SK-N-MC (cell line): ENCODE measurements at regions not wholly inside any gene's neighbourhood (a gene's known extent, or its start where the extent isn't known, plus 50 kb on each side); places are given as distances from the start of the nearest gene placed in this dataset.

Experiments used
- DNase-seq: peaks from one replicate; pipeline ENCODE4 v3.0.0-alpha.2; 2011; ENCODE audit warnings: low read depth, low spot score
- H3K27ac ChIP-seq: fragments of 200-600 bp; sonication (generic); 2 replicates; pipeline ENCODE4 v1.5.1; 2016; ENCODE audit warnings: mixed run types
- H3K36me3 ChIP-seq: fragments of 200-600 bp; sonication (generic); 2 replicates; pipeline ENCODE4 v1.6.1; 2017; ENCODE audit warnings: antibody characterized with exemption, low read length, mixed read lengths; ENCODE audit not compliant: insufficient read depth
- H3K4me3 ChIP-seq: fragments of 200-600 bp; sonication (generic); 2 replicates; pipeline ENCODE4 v1.5.1; 2016
- H3K9ac ChIP-seq: fragments of 200-600 bp; sonication (generic); 2 replicates; pipeline ENCODE4 v1.8.0; 2017; ENCODE audit warnings: mixed run types, mixed read lengths; ENCODE audit not compliant: insufficient read length
- H3K9me3 ChIP-seq: fragments of 200-600 bp; sonication (generic); 2 replicates; pipeline ENCODE4 v1.6.1; 2017; ENCODE audit warnings: low read depth, mild to moderate bottlenecking, antibody characterized with exemption, low read length, moderate library complexity, mixed read lengths
- EZH2 ChIP-seq: fragments of 200-600 bp; sonication (generic); IDR thresholded peaks from one replicate; pipeline ENCODE4 v1.6.1; 2017; ENCODE audit warnings: antibody characterized with exemption
- FOXP2 ChIP-seq: optimal IDR thresholded peaks from 2 replicates; pipeline ENCODE3; 2011; ENCODE audit warnings: mild to moderate bottlenecking, moderate library complexity; ENCODE audit not compliant: insufficient read depth; ENCODE audit errors: extremely low read length, control extremely low read depth
- POLR2AphosphoS5 ChIP-seq: IDR thresholded peaks from 2 replicates; pipeline ENCODE4 v1.6.1; 2012; ENCODE audit warnings: mild to moderate bottlenecking, low read depth, low read length, borderline replicate concordance

DNA sequence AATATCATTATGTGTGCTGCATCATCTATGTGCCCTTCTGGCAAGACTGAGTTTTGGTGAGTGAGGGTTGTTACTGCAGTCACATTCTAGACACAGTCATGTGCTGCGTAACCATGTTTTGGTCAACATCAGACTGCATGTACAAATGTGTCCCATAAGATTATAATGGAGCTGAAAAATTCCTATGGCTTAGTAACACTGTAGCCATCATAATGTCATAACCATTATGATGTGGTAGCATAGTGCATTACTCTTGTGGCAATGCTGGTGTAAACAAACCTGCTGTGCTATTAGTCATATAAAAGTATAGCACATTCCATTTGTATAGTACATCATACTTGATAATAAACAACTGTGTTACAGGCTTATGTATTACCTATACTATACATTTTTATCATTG, 198.1 kb upstream of the NUDT6 start:
- Histone ChIP-seq H3K36me3 (no peaks in the 10 kb centered on the region), H3K9me3 (no peaks in the 10 kb centered on the region), H3K27ac (no peak overlapping the region), H3K9ac (no peak overlapping the region), H3K4me3 (no peak overlapping the region)
- DNase-seq, result no peak
- TF ChIP-seq POLR2AphosphoS5 (no peak), FOXP2 (no peak), EZH2 (no peak)

DNA sequence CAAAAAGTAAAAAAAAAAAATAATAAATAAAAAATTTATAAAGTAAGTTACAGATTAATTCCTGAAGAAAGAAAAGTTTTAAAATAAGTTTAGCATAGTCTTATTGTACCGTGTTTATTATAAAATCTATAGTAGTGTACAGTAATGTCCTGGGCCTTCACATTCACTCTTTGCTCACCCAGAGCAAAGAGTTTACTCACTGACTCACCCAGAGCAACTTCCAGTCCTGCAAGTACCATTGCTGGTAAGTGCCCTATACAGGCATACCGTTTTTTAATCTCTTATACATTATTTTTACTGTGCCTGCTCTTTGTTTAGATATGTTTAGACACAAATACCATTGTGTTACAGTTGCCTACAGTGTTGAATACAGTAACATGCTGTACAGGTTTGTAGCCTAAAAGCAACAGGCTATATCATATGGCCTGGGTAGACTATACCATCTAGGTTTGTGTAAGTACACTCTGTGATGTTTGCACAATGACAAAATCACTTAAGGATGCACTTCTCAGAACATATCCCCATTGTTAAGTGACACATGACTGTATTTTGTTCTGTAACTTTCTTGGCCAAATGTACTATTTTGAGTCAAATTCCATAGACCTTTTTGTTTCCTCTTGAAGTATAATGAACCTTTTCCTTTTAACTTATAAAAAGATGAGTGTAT, 199.0 kb upstream of the NUDT6 start:
- TF ChIP-seq FOXP2 (no peak), POLR2AphosphoS5 (no peak), EZH2 (no peak)
- Histone ChIP-seq H3K27ac (no peak overlapping the region), H3K9me3 (no peaks in the 10 kb centered on the region), H3K36me3 (no peaks in the 10 kb centered on the region), H3K9ac (no peak overlapping the region), H3K4me3 (no peak overlapping the region)
- no peak for DNase-seq

DNA sequence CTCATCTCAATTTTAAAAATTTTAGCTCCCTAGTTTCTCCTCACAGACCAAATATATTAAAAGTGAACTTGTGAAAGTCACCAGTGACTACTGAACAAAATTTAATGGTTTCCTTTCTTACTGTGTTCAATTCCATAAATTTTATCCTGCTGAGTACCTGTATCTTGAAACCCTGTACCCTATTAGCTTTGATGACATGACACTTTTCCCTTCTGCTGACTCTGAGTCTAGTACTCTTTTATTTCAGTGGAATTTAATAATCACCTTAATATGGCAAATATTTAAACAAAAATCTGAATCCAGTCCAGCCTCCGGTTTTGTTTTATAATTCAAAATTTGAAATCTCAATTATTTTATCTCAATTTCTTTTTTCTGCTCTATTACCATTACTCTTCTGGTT, 203.1 kb upstream of the NUDT6 start:
- no peak for DNase-seq
- no peaks in the 10 kb centered on the region for H3K9me3 ChIP-seq
- no peaks in the 10 kb centered on the region for H3K36me3 ChIP-seq
- H3K4me3 ChIP-seq, result no peak overlapping the region
- no peak overlapping the region for H3K9ac ChIP-seq
- H3K27ac ChIP-seq, result no peak overlapping the region
- TF ChIP-seq EZH2, result no peak

DNA sequence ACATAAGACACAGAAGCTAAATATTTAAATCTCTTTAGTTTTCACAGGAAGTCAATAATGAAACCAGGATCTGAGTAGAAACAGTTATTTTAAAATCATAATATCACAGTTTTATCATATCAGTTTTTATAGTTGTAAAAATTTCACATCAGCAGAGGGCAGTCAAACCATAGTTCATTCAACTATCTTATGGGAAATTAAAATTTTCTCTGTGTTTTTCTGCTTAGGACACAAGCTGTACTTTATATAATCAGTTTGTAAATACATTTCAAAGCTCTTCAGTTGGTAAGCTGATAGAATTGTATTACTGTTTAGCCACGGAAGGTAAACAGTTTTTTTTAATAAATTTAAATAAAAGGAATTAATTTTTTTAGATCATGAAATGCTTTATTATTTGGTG, 204.8 kb upstream of the NUDT6 start:
- Histone ChIP-seq H3K9ac (no peak overlapping the region), H3K27ac (no peak overlapping the region), H3K4me3 (no peak overlapping the region), H3K9me3 (no peaks in the 10 kb centered on the region), H3K36me3 (no peaks in the 10 kb centered on the region)
- TF ChIP-seq POLR2AphosphoS5, result no peak
- no peak for TF ChIP-seq EZH2
- TF ChIP-seq FOXP2, result no peak
- no peak for DNase-seq

DNA sequence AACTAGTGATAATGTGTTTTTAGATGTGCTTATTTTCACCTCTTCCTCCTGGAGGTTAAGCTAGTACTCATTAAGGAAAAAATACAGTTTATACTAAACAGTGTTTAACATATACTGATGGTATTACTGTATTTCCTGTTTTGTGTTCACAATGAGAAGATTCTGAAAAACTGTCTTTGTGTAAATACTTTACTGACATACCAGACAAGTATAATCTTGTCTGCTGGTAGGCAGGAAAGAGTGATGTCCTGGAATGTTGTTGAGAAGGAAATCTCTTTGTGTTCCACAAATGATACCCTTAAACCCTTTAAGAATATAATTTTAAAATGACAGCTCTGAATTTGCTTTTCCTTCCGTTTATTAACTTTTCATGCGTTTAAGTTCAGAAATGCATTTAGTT, 205.5 kb upstream of the NUDT6 start:
- Histone ChIP-seq H3K27ac (no peak overlapping the region), H3K4me3 (no peak overlapping the region), H3K36me3 (no peaks in the 10 kb centered on the region), H3K9ac (no peak overlapping the region), H3K9me3 (no peaks in the 10 kb centered on the region)
- no peak for TF ChIP-seq EZH2
- TF ChIP-seq POLR2AphosphoS5, result no peak
- no peak for TF ChIP-seq FOXP2
- no peak for DNase-seq

DNA sequence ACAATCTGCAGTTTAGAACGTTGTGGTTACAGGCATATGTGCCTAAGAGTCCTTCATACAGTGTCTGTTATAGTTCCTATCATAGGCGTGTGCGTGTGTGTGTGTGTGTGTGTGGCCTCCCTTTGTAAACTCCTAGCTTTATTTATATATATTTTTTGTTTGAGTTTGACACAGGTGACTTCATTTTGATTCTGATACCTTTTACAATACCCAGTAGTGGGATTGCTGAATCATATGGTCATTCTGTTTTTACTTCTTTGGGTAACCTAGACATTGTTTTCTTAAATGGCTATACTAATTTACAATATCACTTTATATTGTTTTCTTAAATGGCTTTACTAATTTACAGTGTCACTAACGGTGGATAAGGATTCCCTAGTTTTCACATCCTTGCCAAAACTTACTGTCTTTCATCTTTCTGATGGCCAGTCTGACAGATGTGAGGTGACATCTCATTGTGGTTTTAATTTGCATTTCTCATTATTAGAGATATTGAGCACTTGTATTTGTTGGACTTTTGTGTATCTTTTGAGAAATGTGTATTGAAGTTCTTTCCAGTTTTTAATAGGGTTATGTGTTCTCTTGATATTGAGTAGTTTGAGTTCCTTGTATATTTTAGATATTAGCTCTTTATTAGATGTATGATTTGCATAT, 211.1 kb upstream of the NUDT6 start:
- no peaks in the 10 kb centered on the region for H3K9me3 ChIP-seq
- H3K27ac ChIP-seq, result no peak overlapping the region
- no peak for DNase-seq
- H3K4me3 ChIP-seq, result no peak overlapping the region
- no peak overlapping the region for H3K9ac ChIP-seq
- no peaks in the 10 kb centered on the region for H3K36me3 ChIP-seq
- TF ChIP-seq POLR2AphosphoS5, result no peak
- TF ChIP-seq FOXP2, result no peak
- no peak for TF ChIP-seq EZH2

DNA sequence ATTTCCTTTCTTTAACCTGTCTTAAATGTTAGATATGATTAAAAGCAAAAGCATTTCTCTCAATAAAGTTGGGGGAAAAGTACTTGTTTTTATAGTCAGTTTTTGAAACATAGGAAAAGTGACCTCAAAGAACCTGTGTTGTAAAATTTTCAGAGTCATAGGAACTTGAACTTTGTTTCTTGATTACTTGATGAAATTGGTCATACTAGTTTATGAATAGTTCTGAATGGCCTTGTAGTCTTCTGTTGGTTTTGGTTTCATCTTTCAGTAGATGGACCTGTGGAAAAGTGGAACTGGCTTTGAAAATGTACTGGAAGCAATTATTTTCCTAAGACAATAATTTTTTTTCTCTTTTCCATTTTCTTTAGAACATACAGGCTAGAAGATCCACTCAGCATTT, 222.2 kb upstream of the NUDT6 start:
- no peaks in the 10 kb centered on the region for H3K36me3 ChIP-seq
- H3K4me3 ChIP-seq, result no peak overlapping the region
- DNase-seq, result no peak
- H3K9ac ChIP-seq, result no peak overlapping the region
- TF ChIP-seq EZH2 (no peak), POLR2AphosphoS5 (no peak), FOXP2 (no peak)
- H3K27ac ChIP-seq, result no peak overlapping the region
- no peaks in the 10 kb centered on the region for H3K9me3 ChIP-seq

DNA sequence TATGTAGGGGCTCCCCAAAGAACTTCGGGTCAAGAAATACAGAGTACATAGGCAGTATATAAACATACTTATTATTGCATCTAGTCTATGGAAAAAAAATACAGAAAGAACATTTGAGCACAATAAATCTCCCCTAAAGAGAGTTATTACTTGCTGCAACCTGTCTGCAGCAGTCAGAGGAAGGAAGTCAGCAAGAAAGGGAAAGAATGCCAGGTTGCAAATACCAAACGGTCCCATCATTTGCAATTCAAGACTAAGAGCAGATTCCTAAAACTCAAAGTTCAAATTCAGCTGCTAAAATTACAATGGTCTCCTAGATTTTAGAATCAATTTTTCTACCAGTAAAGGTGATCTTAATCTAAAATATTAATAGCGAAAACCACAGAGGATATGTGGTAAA, 236.2 kb upstream of the NUDT6 start:
- Histone ChIP-seq H3K9ac (no peak overlapping the region), H3K27ac (no peak overlapping the region), H3K9me3 (no peaks in the 10 kb centered on the region), H3K36me3 (no peaks in the 10 kb centered on the region), H3K4me3 (no peak overlapping the region)
- DNase-seq, result no peak
- TF ChIP-seq EZH2 (no peak), FOXP2 (no peak), POLR2AphosphoS5 (no peak)

DNA sequence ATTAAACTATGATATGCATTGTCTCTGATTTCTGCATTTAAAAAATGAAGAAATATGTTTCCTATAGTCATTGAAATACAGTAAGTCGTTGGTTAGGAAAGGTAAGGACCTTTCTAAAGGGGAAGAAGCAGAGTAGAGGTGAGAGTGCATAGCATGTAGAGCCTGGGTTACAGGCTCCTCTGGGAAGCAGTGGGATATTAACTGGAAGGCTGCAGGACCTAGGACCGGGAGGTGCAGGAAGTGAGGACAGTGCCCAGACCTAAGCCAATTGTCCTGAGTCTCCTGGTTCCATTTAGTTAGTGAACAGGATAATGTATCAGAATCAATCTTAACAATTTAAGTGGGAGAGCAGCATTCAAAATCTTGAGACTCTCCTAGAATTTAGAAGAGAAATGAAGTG, 237.1 kb upstream of the NUDT6 start:
- H3K9me3 ChIP-seq, result no peaks in the 10 kb centered on the region
- no peak overlapping the region for H3K4me3 ChIP-seq
- TF ChIP-seq FOXP2, result no peak
- no peak for TF ChIP-seq EZH2
- TF ChIP-seq POLR2AphosphoS5, result no peak
- DNase-seq, result no peak
- H3K9ac ChIP-seq, result no peak overlapping the region
- H3K27ac ChIP-seq, result no peak overlapping the region
- no peaks in the 10 kb centered on the region for H3K36me3 ChIP-seq

DNA sequence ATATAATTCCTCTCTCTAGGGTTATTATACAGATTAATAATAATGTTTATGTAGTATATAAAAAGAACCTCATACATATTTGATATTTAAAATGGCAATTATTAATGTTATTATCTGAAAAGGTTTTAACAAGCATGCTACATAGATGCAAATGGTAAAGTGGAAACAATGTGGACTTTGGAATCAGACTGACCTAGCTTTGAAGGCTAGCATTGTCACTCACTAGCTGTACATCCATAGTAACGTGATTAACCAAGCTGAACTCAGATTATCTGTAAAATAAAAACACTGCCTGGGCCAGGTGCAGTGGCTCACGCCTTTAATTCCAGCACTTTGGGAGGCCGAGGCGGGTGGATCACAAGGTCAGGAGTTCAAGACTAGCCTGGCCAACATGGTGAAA, 233.7 kb upstream of the SPRY1 start:
- DNase-seq, result no peak
- H3K36me3 ChIP-seq, result no peaks in the 10 kb centered on the region
- H3K27ac ChIP-seq, result no peak overlapping the region
- no peaks in the 10 kb centered on the region for H3K9me3 ChIP-seq
- H3K4me3 ChIP-seq, result no peak overlapping the region
- no peak overlapping the region for H3K9ac ChIP-seq
- no peak for TF ChIP-seq POLR2AphosphoS5
- TF ChIP-seq EZH2, result no peak
- no peak for TF ChIP-seq FOXP2
